ENCODE measurements at regions not wholly inside any gene's neighbourhood (a gene's known extent, or its start where the extent isn't known, plus 50 kb on each side); places are given as distances from the start of the nearest gene placed in this dataset.

- ATAC-seq (no peak), DNase-seq (no peak)
- no peaks in the 10 kb centered on the region for H3K27me3 ChIP-seq
- H3K9me3 ChIP-seq, result no peaks in the 10 kb centered on the region
- H3K27ac ChIP-seq, result no peak overlapping the region
- no peaks in the 10 kb centered on the region for H3K36me3 ChIP-seq
- TF ChIP-seq POLR2A (IDR thresholded peaks at IDR 0.05) (no peak), CTCF (IDR thresholded peaks at IDR 0.05) (no peak)
- WGBS, 4 donors, result 90 to 93% (median 92%) methylated on average over 9 of the region's 9 CpGs
- no peak overlapping the region for H3K4me3 ChIP-seq
- intact Hi-C loops (cut with DNase I), result no loop called here
- peaks cover 0 to 14% (median 4%) of the 10 kb centered on the region in 12 donors for H3K4me1 ChIP-seq
These were observed 132.3 kb downstream of the CSNK2A3 start for GRCh38 chr11:11220786-11221185.

- Histone ChIP-seq H3K4me3 (no peak overlapping the region), H3K4me1 (peaks cover 0 to 18% (median 4%) of the 10 kb centered on the region in 12 donors), H3K27ac (peak overlapping the region in 1 of 12 donors; percentile 1), H3K27me3 (no peaks in the 10 kb centered on the region), H3K9me3 (no peaks in the 10 kb centered on the region), H3K36me3 (no peaks in the 10 kb centered on the region)
- TF ChIP-seq CTCF (IDR thresholded peaks at IDR 0.05), result no peak
- TF ChIP-seq POLR2A (IDR thresholded peaks at IDR 0.05), result no peak
- 41 to 67% (median 51%) methylated on average over 3 of the region's 3 CpGs for WGBS, 4 donors
- DNase-seq (peak; percentile 35 to 72 (median 68)), ATAC-seq (peak; percentile 64 to 85 (median 77))
- intact Hi-C loops (cut with DNase I), result no loop called here
These were observed 134.4 kb downstream of the CSNK2A3 start for GRCh38 chr11:11218629-11218986.

GRCh38 chr11:11217929-11218628 is 135.0 kb downstream of the CSNK2A3 start:
- H3K4me1 ChIP-seq, result peaks cover 0 to 24% (median 4%) of the 10 kb centered on the region in 12 donors
- no peak overlapping the region for H3K4me3 ChIP-seq
- intact Hi-C loops (cut with DNase I), result no loop called here
- WGBS, 4 donors, result 80 to 91% (median 84%) methylated on average over 5 of the region's 5 CpGs
- DNase-seq (no peak), ATAC-seq (peak; percentile 7 to 20 (median 15))
- no peaks in the 10 kb centered on the region for H3K27me3 ChIP-seq
- no peaks in the 10 kb centered on the region for H3K9me3 ChIP-seq
- H3K36me3 ChIP-seq, result no peaks in the 10 kb centered on the region
- peak overlapping the region in 1 of 12 donors; percentile 1 for H3K27ac ChIP-seq
- TF ChIP-seq CTCF (IDR thresholded peaks at IDR 0.05), result no peak
- TF ChIP-seq POLR2A (IDR thresholded peaks at IDR 0.05), result no peak

GRCh38 chr11:11217289-11217928 is 135.6 kb downstream of the CSNK2A3 start:
- Histone ChIP-seq H3K27ac (no peak overlapping the region), H3K9me3 (no peaks in the 10 kb centered on the region), H3K4me1 (peaks cover 0 to 25% (median 4%) of the 10 kb centered on the region in 12 donors), H3K27me3 (no peaks in the 10 kb centered on the region), H3K4me3 (no peak overlapping the region), H3K36me3 (no peaks in the 10 kb centered on the region)
- TF ChIP-seq POLR2A (IDR thresholded peaks at IDR 0.05) (no peak), CTCF (IDR thresholded peaks at IDR 0.05) (no peak)
- WGBS, 4 donors, result 85 to 91% (median 88%) methylated on average over 9 of the region's 9 CpGs
- ATAC-seq (no peak), DNase-seq (no peak)
- intact Hi-C loops (cut with DNase I), result no loop called here
